ENCODE measurements at regions not wholly inside any gene's neighbourhood (a gene's known extent, or its start where the extent isn't known, plus 50 kb on each side); places are given as distances from the start of the nearest gene placed in this dataset. TPM values are rescaled to one million over a fixed set of nuclear protein-coding genes. Genes with fewer than 3 reads are reported as not detected.
"Not testable (repeated sequence)": the region's sequence is repeated elsewhere in the genome, so short reads cannot be mapped to it uniquely, and the experiment has no call there.

DNA sequence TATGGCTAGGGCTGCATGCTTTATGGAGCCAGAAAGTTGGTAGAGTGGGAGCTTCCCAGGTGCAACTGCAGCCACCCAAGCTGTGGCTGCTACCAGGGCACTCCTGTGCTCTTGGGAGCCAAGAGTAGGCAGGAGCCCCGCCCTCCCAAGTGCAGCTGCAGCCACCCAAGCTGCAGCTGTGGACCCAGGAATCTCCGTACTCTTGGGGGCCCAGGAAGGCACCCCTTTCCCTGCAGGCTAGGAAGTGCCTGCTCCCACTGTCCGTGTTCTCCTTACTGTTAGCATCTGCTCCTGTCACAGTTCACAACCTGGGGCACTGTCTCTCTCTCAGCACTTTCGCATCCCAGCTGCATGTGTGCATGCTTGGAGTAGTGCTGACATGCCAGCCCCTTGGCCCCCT, 1718.4 kb downstream of the SPATA31A7 start:
- H3K27ac ChIP-seq; H3K4me1 ChIP-seq; H3K4me3 ChIP-seq; H3K36me3 ChIP-seq; H3K27me3 ChIP-seq; DNase-seq; intact Hi-C loops (cut with DNase I; ENCODE audit: low total_unique reads); H3K9me3 ChIP-seq: not testable (repeated sequence)

DNA sequence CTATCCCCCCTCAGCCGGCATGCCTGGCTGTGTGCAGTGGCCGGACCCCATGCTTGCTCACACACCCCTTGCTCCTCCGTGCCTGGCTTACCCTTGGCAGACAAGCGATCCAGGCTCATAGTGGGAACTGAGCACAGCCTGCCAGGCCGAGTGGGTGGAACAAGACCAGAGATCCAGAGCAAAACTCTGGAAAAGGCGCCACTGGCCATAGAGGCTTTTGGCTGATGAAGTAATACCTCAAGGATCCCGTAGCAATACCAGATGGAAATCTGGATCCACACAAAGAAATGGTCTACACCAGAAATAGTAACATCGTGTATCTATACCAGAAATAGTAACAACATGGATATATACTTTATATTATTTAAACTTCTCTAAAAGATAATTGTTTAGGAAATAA, 1719.6 kb downstream of the SPATA31A7 start:
- intact Hi-C loops (cut with DNase I; ENCODE audit: low total_unique reads); H3K9me3 ChIP-seq; DNase-seq; H3K27me3 ChIP-seq; H3K4me1 ChIP-seq; H3K4me3 ChIP-seq; H3K36me3 ChIP-seq; H3K27ac ChIP-seq: not testable (repeated sequence)

- H3K9me3 ChIP-seq; intact Hi-C loops (cut with DNase I; ENCODE audit: low total_unique reads); H3K4me1 ChIP-seq; H3K27me3 ChIP-seq; DNase-seq; H3K27ac ChIP-seq; H3K36me3 ChIP-seq; H3K4me3 ChIP-seq: not testable (repeated sequence)
Measured at GRCh38 chr9:62912278-62912677, 1722.4 kb downstream of the SPATA31A7 start.

- H3K4me3 ChIP-seq; H3K36me3 ChIP-seq; DNase-seq; intact Hi-C loops (cut with DNase I; ENCODE audit: low total_unique reads); H3K27ac ChIP-seq; H3K27me3 ChIP-seq; H3K9me3 ChIP-seq; H3K4me1 ChIP-seq: not testable (repeated sequence)
Measured at GRCh38 chr9:62915168-62915567, 1725.3 kb downstream of the SPATA31A7 start.

GRCh38 chr9:62915661-62916060, 1725.8 kb downstream of the SPATA31A7 start:
- H3K4me1 ChIP-seq; intact Hi-C loops (cut with DNase I; ENCODE audit: low total_unique reads); H3K27me3 ChIP-seq; H3K9me3 ChIP-seq; DNase-seq; H3K27ac ChIP-seq; H3K4me3 ChIP-seq; H3K36me3 ChIP-seq: not testable (repeated sequence)

DNA sequence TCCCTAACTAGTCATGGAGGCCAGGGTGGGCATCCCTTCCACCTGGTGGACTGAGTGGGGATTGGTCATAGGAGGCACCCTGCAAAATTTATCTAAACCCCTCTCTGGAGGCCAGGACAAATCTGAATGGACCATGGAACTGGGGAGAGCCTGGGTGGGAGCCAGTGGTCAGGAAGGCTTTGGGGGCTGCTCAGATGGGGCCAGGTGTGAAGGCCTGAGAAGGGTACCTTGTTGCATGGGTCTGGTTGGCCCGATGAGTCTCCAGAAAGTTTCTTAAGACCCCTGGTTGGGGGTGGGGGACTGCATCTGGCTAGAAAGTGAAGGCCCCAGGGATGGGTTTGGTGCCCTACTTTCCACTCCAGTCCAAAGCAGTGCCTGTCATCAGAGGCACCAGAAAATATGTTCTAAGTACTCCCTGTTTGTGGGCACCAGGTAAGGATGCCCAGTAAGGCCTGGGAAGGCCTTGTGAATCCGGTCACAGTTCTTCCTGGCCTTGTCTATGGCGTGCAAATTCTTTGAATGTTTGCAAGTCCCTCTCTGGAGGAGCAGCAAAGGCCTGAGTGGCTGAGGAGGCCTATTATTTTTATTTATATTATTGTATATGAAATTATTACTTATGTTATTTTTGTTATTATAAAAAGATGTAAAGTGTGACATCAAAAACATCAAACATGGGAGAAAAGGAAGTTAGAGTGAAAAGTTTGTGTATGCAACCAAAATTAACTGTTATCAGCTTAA, 1729.0 kb downstream of the SPATA31A7 start:
- H3K36me3 ChIP-seq; H3K27me3 ChIP-seq; intact Hi-C loops (cut with DNase I; ENCODE audit: low total_unique reads); H3K27ac ChIP-seq; H3K4me1 ChIP-seq; H3K4me3 ChIP-seq; H3K9me3 ChIP-seq: not testable (repeated sequence)
- DNase-seq, result peak in 1 of 2 donors; percentile 2

- intact Hi-C loops (cut with DNase I; ENCODE audit: low total_unique reads); H3K9me3 ChIP-seq; H3K4me1 ChIP-seq; H3K36me3 ChIP-seq; DNase-seq; H3K27ac ChIP-seq; H3K4me3 ChIP-seq; H3K27me3 ChIP-seq: not testable (repeated sequence)
Measured at GRCh38 chr9:62931484-62931883, 1741.6 kb downstream of the SPATA31A7 start.

- H3K4me1 ChIP-seq; H3K4me3 ChIP-seq; H3K9me3 ChIP-seq; intact Hi-C loops (cut with DNase I; ENCODE audit: low total_unique reads); H3K27me3 ChIP-seq; DNase-seq; H3K36me3 ChIP-seq; H3K27ac ChIP-seq: not testable (repeated sequence)
Measured at GRCh38 chr9:62952840-62953239, 1763.0 kb downstream of the SPATA31A7 start.

Small RNA genes in the stretch of these regions (small RNA-seq; reads per million reads assigned to genes)
- gene RNA5SP283, result not detected
